NOMO-1 treated with dmso at 0.1 percent for 144 hours (cell line): ENCODE measurements at regions not wholly inside any gene's neighbourhood (a gene's known extent, or its start where the extent isn't known, plus 50 kb on each side); places are given as distances from the start of the nearest gene placed in this dataset.
"Not testable (repeated sequence)": the region's sequence is repeated elsewhere in the genome, so short reads cannot be mapped to it uniquely, and the experiment has no call there.

ENCODE experiments used
- DNase-seq: peaks from one replicate; lab custom pipeline; 2025; ENCODE audit not compliant: unreplicated experiment; lab: John Stamatoyannopoulos, UW

DNA sequence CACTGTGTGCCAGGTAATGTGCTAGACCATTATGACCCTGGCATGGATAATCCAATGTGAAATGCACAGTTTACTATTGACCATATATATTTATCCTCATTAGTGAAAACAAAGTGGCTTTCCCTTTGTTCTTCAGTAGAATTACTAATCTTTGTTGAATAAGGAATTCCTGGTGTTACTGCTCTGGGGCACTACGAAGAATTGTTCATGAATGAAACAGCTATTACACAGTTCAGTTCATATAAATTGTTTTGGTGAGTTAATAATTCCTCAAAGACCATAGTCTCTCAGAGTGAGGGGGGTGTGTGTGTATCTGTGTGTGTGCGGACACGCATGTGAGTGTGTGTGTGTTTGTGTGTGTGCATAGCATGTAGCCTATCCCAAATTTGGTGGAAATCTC is 668.0 kb upstream of the MBL2 start:
- no peak for DNase-seq

GRCh38 chr10:53439075-53439474 is 666.5 kb upstream of the MBL2 start:
- not testable (repeated sequence) for DNase-seq

- DNase-seq: no peak
Observed at GRCh38 chr10:53434413-53434812, 661.8 kb upstream of the MBL2 start.

DNA sequence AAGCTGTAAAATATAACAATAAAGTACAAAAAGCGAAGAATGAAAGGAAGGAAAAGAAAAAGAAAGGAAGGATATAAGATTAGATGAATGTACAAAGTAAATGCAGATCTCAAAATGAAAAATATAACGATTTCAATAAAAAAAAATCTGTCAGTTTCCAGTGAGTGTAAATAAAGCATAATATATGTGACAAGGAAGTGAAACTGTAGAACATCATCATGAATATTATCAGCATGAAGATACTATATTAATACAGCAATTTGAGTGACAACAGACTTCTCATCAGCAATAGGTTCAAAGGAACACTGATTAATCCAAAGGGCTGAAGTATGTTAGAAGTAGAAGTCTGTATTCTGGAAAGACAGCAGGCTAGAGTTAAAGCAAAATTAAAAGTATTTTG is 659.5 kb upstream of the MBL2 start:
- no peak for DNase-seq

DNA sequence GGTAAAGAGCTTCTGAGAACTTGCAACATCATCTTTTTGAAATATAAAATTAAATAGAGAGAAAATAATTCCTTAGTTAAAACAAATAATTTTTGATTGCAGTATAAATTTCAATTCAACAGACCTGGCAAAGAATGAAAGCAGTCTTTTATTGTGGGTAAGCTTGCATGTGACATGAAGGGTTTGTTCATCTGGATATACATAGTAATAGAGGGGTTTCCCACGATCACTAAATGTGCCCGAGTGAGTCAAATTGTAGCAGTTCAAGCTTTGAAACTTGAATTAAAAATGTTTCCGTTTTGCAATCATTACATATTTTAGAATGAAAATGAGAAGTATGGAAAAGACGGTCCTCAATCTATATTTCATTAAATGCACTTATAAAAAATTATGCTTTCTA is 658.4 kb upstream of the MBL2 start:
- DNase-seq: no peak

- no peak for DNase-seq
Observed at GRCh38 chr10:53430127-53430891, 657.7 kb upstream of the MBL2 start.

DNA sequence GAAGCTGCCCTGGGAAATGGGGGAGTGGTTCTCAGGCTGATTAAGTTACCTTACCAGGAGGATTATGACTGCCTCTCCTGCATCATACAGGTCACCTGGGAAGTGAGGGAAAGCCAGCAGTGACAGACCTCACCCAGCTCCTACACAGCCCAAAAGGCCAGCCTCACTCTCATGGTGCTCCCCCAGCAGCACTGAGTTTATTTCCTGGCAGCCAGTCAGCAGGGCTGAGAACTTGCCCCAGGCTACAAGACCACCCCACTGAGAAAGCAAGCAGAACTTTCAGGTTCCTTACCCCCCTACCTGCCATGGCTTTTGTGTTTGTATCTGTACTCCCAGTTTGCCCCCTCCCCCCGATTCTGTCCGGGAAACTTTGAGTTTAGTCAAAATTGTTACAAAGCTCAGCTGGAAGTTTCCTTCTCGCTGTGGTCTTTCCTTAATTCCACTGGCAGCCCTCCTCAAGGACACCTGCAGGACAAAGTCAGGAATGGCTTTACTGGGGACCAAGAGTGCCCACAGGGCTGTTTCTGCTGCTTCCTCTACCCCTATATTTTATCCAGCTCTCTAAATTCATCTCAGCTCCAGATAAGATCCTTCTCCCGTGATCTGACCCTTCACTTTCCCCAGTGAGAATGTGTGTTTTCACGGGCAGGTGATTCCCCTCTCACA is 649.8 kb upstream of the MBL2 start:
- no peak for DNase-seq

DNA sequence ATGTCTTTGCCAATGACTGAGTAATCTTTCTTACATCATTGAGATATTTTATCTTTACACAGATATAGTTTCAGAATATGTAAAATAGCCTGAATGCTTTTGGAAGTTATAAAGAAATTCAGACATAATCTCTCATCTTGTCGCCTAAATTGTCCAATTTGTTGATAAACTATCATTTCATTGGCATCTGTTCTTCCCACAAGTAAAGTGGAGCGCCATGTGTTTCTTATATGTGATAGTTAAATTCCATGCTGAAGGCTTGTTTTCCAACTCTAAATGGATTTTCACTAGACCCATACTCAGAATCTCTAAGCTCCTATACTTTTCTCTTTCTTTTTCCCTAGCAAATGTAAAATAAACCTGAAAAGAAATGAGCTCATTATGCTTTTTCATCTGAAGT is 640.1 kb upstream of the MBL2 start:
- DNase-seq: no peak

DNA sequence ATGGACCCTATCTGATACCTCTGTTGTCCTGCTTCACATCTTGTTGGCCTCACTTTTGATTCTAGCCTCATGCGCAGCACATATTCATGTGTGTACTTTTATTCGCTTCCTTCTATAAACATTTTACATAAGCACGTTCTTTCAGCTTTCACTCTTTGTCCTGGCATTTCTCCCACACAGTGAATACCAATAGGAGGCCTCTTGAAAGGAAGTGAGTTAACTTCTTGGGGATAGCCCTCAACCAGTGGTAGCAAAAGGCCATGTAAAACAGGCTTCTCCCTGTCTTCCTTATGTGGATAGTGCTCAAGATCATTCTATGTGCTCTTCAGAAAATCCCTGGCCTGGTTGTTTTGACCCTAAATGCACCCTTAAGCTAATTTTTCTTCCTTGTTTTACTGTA is 633.9 kb upstream of the MBL2 start:
- DNase-seq: no peak

DNA sequence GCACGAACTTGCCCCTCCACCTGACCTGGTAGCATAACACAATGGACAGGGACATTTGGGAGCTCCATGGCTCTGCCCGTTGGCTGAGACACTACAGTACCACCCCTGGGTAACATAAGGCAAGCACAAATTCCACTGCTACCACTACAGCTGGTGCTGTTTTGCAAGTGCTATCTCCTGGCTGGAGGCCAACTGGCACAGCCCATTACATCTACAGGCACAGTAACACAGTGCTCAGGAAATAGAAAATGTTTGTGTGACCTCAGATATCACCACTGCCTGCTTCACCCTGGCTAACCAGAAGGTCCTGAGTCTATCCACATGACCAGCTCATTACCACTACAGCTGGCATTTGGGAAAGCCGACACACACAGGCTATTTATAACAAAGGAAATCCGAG is 631.1 kb upstream of the MBL2 start:
- no peak for DNase-seq

DNA sequence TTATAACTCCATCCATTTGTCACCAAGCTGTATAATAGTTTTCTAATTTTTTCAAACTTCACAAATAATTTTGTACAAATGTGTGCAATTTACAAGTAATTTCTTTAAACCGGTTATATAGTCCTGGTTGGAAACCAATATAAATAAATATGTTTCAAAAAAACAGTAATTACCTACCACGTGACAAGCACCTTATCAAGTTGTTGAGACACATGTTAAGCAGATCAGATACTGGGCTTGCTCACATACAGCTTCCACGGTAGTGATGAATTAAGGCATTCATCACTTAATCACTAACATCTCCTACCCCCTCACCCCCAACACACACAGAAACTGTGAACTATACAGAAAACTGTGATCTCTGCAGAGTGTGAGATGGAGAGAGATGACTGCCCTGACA is 630.0 kb upstream of the MBL2 start:
- no peak for DNase-seq

DNA sequence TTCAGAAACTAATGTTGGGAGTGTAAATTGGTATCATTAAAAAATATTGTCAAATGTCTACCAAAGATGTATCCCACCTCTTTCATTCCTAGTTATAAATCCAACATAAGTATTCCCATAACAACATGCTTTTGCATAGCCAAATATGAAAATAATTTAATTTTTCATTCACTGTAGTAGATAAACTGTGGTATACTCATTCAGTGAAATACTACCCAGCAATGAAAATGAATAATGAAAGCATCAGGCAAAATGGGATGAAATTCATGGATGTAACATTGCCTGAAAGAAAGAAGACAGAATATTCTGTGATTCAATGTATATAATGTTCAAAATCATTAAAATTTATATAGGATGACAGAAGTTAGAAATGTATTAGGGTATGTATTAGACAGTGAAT is 629.0 kb upstream of the MBL2 start:
- DNase-seq: no peak

DNA sequence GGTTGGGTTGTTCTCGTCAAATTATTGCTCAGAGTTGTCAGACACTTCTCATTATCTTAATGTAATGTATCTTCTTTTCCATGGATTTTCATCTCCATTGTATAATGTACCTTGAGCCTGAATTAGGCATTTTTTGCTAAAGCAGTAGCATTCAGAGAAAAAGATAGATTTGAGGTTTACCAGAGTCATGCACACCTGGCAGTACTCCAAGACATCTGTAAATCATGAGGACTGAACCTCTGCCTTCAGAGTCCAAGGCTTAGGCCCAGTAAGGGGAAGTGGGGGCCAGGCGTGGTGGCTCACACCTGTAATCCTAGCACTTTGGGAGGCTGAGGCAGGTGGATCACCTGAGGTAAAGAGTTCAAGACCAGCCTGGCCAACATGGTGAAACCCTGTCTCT is 624.3 kb upstream of the MBL2 start:
- DNase-seq: no peak

DNA sequence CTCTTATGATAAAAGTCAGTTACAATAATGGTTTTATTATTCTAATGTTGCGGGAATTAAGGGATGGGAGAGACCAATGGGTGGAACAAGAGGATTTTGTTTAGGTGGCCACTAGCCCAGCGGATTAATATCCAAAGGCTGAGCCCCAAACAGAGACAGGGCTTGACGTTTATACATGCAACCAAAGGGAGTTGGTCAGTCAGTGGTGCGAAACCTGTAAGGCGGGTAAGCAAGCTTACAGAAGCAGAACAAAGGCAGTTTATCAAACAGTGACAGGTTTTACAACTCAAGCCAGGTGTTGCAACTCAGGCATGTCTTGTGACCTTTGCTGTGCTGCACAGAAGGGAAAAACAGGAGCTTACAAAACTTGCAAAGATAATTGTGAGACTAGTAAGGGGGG is 622.9 kb upstream of the MBL2 start:
- DNase-seq: no peak

GRCh38 chr10:53387562-53387961 is 615.0 kb upstream of the MBL2 start:
- DNase-seq: no peak

DNA sequence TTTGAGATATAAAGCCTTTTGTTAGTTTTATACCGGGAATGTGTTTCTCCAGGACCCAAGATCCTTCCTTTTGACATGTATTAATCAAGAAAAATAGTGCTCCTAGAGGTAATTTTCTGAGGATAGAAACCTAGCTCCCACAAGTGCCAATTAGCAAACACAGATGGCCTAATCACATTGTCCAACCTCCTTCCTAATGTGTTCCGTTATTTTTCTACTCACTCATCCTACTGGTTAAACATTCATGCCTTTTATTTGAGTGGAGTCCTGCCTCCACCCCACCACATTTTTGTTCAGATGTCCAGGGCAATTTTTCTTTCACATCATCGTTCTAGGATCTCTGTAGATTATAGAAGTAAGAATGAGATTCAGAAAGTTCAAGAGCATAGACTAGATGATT is 610.0 kb upstream of the MBL2 start:
- DNase-seq: no peak

GRCh38 chr10:53379956-53380355 is 607.4 kb upstream of the MBL2 start:
- DNase-seq: no peak

- no peak for DNase-seq
Observed at GRCh38 chr10:53370347-53370746, 597.8 kb upstream of the MBL2 start.

DNA sequence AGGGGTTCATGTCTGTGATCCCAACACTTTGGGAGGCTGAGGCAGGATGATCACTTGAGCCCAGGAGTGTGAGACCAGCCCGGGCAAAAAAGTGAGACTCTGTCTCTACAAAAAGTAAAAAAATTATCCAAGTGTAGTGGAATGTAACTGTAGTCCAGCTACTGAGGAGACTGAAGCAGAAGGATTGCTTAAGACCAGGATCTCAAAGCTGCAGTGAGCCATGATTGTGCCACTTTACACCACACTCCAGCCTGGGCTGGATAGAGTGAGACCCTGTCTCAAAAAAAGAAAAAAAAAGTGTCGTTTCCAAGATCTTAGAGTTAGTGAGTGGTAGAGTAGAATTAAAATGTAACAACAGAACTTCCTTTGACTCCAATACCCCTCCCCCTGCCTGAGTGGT is 589.4 kb upstream of the MBL2 start:
- DNase-seq: no peak

- no peak for DNase-seq
Observed at GRCh38 chr10:53361281-53361680, 588.7 kb upstream of the MBL2 start.

- not testable (repeated sequence) for DNase-seq
Observed at GRCh38 chr10:53358978-53359377, 586.4 kb upstream of the MBL2 start.

DNA sequence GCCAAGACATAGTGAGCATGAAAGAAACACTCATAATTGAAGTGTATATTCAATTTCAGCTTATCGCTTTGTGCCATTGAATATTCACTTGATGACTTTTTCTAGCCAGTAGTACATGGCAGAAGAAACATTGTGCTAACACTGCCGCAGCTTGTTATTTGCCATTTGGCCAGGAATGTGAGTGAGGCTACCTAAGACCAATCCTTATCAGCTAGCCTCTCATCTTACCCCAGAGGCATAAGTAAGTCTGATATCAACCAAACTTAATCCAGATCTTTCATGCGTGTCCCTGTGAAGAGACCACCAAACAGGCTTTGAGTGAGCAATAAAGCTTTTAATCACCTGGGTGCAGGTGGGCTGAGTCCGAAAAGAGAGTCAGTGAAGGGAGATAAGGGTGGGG is 586.0 kb upstream of the MBL2 start:
- no peak for DNase-seq

DNA sequence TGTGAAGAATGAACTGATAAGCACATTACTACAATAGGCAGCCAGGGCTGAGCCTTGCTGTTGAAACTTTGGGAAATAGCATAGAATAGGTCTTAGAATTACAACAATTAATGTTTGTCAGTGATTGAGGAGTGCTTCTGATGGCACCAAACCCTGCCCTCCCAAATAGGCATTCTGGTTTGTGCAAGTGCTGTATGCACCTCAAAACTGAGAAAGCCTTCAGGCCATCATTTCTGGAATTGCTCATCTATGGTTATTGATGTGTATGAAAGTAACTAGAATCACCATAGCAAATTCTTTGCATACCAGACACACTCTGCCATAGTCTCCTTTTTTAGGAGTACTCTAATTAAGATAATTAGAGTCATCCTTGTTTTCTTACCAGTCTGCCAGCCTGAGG is 585.0 kb upstream of the MBL2 start:
- DNase-seq: no peak
